ENCODE measurements at regions not wholly inside any gene's neighbourhood (a gene's known extent, or its start where the extent isn't known, plus 50 kb on each side); places are given as distances from the start of the nearest gene placed in this dataset.

DNA sequence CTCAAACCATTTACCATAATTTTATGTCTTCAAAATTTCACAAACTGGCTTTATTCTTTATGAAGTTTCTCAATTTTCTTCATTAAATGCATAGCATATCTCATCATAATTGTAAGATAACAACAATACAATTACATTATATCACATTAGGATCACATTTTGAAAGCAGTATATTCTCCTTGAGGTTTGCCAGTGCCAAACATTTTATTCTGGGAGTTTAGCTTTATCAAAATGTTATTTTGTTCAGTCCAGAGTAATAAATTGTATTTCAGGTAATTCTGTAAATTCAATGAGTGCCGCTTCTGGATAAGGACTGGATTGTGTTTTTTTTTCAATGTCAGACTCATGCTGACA lies 234.6 kb upstream of the MIR17HG start:
- Histone ChIP-seq H3K27me3 (ENCODE audit: control insufficient read depth in 1 of 2, insufficient read depth in 2 of 2, low read length in 2 of 2) (peaks cover 0 to 4% of the 10 kb centered on the region in 2 donors), H3K36me3 (ENCODE audit: control insufficient read depth in 1 of 2, insufficient read depth in 2 of 2, low read length in 2 of 2) (no peaks in the 10 kb centered on the region), H3K9me3 (ENCODE audit: control insufficient read depth in 1 of 2, low read length in 2 of 2) (no peaks in the 10 kb centered on the region), H3K4me3 (ENCODE audit: low read depth in 1 of 2, low read length in 2 of 2) (no peak overlapping the region), H3K9ac (ENCODE audit: low read depth in 1 of 2, low read length in 2 of 2) (no peak overlapping the region), H3K4me1 (ENCODE audit: control insufficient read depth in 1 of 2, insufficient read depth in 2 of 2, low read length in 2 of 2) (no peaks in the 10 kb centered on the region), H3K27ac (ENCODE audit: low read depth, low read length) (no peak overlapping the region)

DNA sequence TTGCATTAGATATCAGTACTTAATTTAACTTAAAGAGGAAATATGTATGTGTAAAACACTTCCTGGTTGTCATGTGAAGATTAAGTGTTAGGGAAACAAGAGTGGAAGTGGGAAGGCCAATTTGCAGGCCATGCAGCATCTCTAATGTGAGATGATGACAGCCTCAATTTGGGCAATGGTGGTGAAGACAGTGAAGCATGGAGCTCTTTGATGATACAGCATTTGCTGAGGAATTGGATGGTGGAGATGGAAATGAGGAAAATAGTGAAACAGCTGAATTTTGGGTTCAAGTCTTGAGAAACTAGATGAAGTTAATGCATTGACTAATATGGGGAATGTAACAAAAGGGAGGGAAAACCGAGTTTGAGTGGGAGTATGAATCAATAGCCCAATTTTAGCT lies 231.7 kb upstream of the MIR17HG start:
- no peak overlapping the region for H3K4me3 ChIP-seq (ENCODE audit: low read depth in 1 of 2, low read length in 2 of 2)
- no peak overlapping the region for H3K27ac ChIP-seq (ENCODE audit: low read depth, low read length)
- H3K9ac ChIP-seq (ENCODE audit: low read depth in 1 of 2, low read length in 2 of 2) = no peak overlapping the region
- H3K4me1 ChIP-seq (ENCODE audit: control insufficient read depth in 1 of 2, insufficient read depth in 2 of 2, low read length in 2 of 2) = no peaks in the 10 kb centered on the region
- H3K27me3 ChIP-seq (ENCODE audit: control insufficient read depth in 1 of 2, insufficient read depth in 2 of 2, low read length in 2 of 2) = peaks cover 0 to 4% of the 10 kb centered on the region in 2 donors
- H3K9me3 ChIP-seq (ENCODE audit: control insufficient read depth in 1 of 2, low read length in 2 of 2) = no peaks in the 10 kb centered on the region
- no peaks in the 10 kb centered on the region for H3K36me3 ChIP-seq (ENCODE audit: control insufficient read depth in 1 of 2, insufficient read depth in 2 of 2, low read length in 2 of 2)

- Histone ChIP-seq H3K4me1 (ENCODE audit: control insufficient read depth in 1 of 2, insufficient read depth in 2 of 2, low read length in 2 of 2) (no peaks in the 10 kb centered on the region), H3K9ac (ENCODE audit: low read depth in 1 of 2, low read length in 2 of 2) (no peak overlapping the region), H3K27ac (ENCODE audit: low read depth, low read length) (no peak overlapping the region), H3K9me3 (ENCODE audit: control insufficient read depth in 1 of 2, low read length in 2 of 2) (no peaks in the 10 kb centered on the region), H3K36me3 (ENCODE audit: control insufficient read depth in 1 of 2, insufficient read depth in 2 of 2, low read length in 2 of 2) (no peaks in the 10 kb centered on the region), H3K27me3 (ENCODE audit: control insufficient read depth in 1 of 2, insufficient read depth in 2 of 2, low read length in 2 of 2) (peaks cover 0 to 1% of the 10 kb centered on the region in 2 donors), H3K4me3 (ENCODE audit: low read depth in 1 of 2, low read length in 2 of 2) (no peak overlapping the region)
These were observed 230.1 kb upstream of the MIR17HG start for GRCh38 chr13:91117351-91117750.

GRCh38 chr13:91119643-91120042 lies 227.8 kb upstream of the MIR17HG start:
- H3K27ac ChIP-seq (ENCODE audit: low read depth, low read length) = no peak overlapping the region
- no peaks in the 10 kb centered on the region for H3K36me3 ChIP-seq (ENCODE audit: control insufficient read depth in 1 of 2, insufficient read depth in 2 of 2, low read length in 2 of 2)
- no peaks in the 10 kb centered on the region for H3K9me3 ChIP-seq (ENCODE audit: control insufficient read depth in 1 of 2, low read length in 2 of 2)
- no peak overlapping the region for H3K9ac ChIP-seq (ENCODE audit: low read depth in 1 of 2, low read length in 2 of 2)
- no peak overlapping the region for H3K4me3 ChIP-seq (ENCODE audit: low read depth in 1 of 2, low read length in 2 of 2)
- H3K27me3 ChIP-seq (ENCODE audit: control insufficient read depth in 1 of 2, insufficient read depth in 2 of 2, low read length in 2 of 2) = no peaks in the 10 kb centered on the region
- no peaks in the 10 kb centered on the region for H3K4me1 ChIP-seq (ENCODE audit: control insufficient read depth in 1 of 2, insufficient read depth in 2 of 2, low read length in 2 of 2)

GRCh38 chr13:91122766-91123165 lies 224.7 kb upstream of the MIR17HG start:
- Histone ChIP-seq H3K9ac (ENCODE audit: low read depth in 1 of 2, low read length in 2 of 2) (no peak overlapping the region), H3K4me3 (ENCODE audit: low read depth in 1 of 2, low read length in 2 of 2) (no peak overlapping the region), H3K4me1 (ENCODE audit: control insufficient read depth in 1 of 2, insufficient read depth in 2 of 2, low read length in 2 of 2) (no peaks in the 10 kb centered on the region), H3K27me3 (ENCODE audit: control insufficient read depth in 1 of 2, insufficient read depth in 2 of 2, low read length in 2 of 2) (no peaks in the 10 kb centered on the region), H3K27ac (ENCODE audit: low read depth, low read length) (no peak overlapping the region), H3K9me3 (ENCODE audit: control insufficient read depth in 1 of 2, low read length in 2 of 2) (no peaks in the 10 kb centered on the region), H3K36me3 (ENCODE audit: control insufficient read depth in 1 of 2, insufficient read depth in 2 of 2, low read length in 2 of 2) (no peaks in the 10 kb centered on the region)

- no peak overlapping the region for H3K9ac ChIP-seq (ENCODE audit: low read depth in 1 of 2, low read length in 2 of 2)
- H3K4me3 ChIP-seq (ENCODE audit: low read depth in 1 of 2, low read length in 2 of 2) = no peak overlapping the region
- H3K4me1 ChIP-seq (ENCODE audit: control insufficient read depth in 1 of 2, insufficient read depth in 2 of 2, low read length in 2 of 2) = no peaks in the 10 kb centered on the region
- H3K36me3 ChIP-seq (ENCODE audit: control insufficient read depth in 1 of 2, insufficient read depth in 2 of 2, low read length in 2 of 2) = no peaks in the 10 kb centered on the region
- H3K27ac ChIP-seq (ENCODE audit: low read depth, low read length) = no peak overlapping the region
- H3K27me3 ChIP-seq (ENCODE audit: control insufficient read depth in 1 of 2, insufficient read depth in 2 of 2, low read length in 2 of 2) = peaks cover 0 to 5% of the 10 kb centered on the region in 2 donors
- H3K9me3 ChIP-seq (ENCODE audit: control insufficient read depth in 1 of 2, low read length in 2 of 2) = no peaks in the 10 kb centered on the region
These were observed 223.9 kb upstream of the MIR17HG start for GRCh38 chr13:91123456-91124127.

GRCh38 chr13:91126806-91127205 lies 220.7 kb upstream of the MIR17HG start:
- Histone ChIP-seq H3K27ac (ENCODE audit: low read depth, low read length) (no peak overlapping the region), H3K36me3 (ENCODE audit: control insufficient read depth in 1 of 2, insufficient read depth in 2 of 2, low read length in 2 of 2) (no peaks in the 10 kb centered on the region)

GRCh38 chr13:91127995-91128394 lies 219.5 kb upstream of the MIR17HG start:
- Histone ChIP-seq H3K4me1 (ENCODE audit: control insufficient read depth in 1 of 2, insufficient read depth in 2 of 2, low read length in 2 of 2) (no peaks in the 10 kb centered on the region), H3K27me3 (ENCODE audit: control insufficient read depth in 1 of 2, insufficient read depth in 2 of 2, low read length in 2 of 2) (peaks cover 0 to 8% of the 10 kb centered on the region in 2 donors), H3K4me3 (ENCODE audit: low read depth in 1 of 2, low read length in 2 of 2) (no peak overlapping the region), H3K36me3 (ENCODE audit: control insufficient read depth in 1 of 2, insufficient read depth in 2 of 2, low read length in 2 of 2) (no peaks in the 10 kb centered on the region), H3K27ac (ENCODE audit: low read depth, low read length) (no peak overlapping the region), H3K9me3 (ENCODE audit: control insufficient read depth in 1 of 2, low read length in 2 of 2) (no peaks in the 10 kb centered on the region), H3K9ac (ENCODE audit: low read depth in 1 of 2, low read length in 2 of 2) (no peak overlapping the region)

More at GRCh38 chr13:91126806-91127205, 220.7 kb upstream of the MIR17HG start:
- peaks cover 0 to 8% of the 10 kb centered on the region in 2 donors for H3K27me3 ChIP-seq (ENCODE audit: control insufficient read depth in 1 of 2, insufficient read depth in 2 of 2, low read length in 2 of 2)
- H3K9ac ChIP-seq (ENCODE audit: low read depth in 1 of 2, low read length in 2 of 2) = no peak overlapping the region
- H3K9me3 ChIP-seq (ENCODE audit: control insufficient read depth in 1 of 2, low read length in 2 of 2) = no peaks in the 10 kb centered on the region
- H3K4me3 ChIP-seq (ENCODE audit: low read depth in 1 of 2, low read length in 2 of 2) = no peak overlapping the region
- no peaks in the 10 kb centered on the region for H3K4me1 ChIP-seq (ENCODE audit: control insufficient read depth in 1 of 2, insufficient read depth in 2 of 2, low read length in 2 of 2)

GRCh38 chr13:91132381-91132780 lies 215.1 kb upstream of the MIR17HG start:
- Histone ChIP-seq H3K27me3 (ENCODE audit: control insufficient read depth in 1 of 2, insufficient read depth in 2 of 2, low read length in 2 of 2) (peaks cover 0 to 8% of the 10 kb centered on the region in 2 donors), H3K4me1 (ENCODE audit: control insufficient read depth in 1 of 2, insufficient read depth in 2 of 2, low read length in 2 of 2) (peaks cover 0 to 12% of the 10 kb centered on the region in 2 donors), H3K36me3 (ENCODE audit: control insufficient read depth in 1 of 2, insufficient read depth in 2 of 2, low read length in 2 of 2) (no peaks in the 10 kb centered on the region), H3K27ac (ENCODE audit: low read depth, low read length) (no peak overlapping the region), H3K9ac (ENCODE audit: low read depth in 1 of 2, low read length in 2 of 2) (no peak overlapping the region), H3K9me3 (ENCODE audit: control insufficient read depth in 1 of 2, low read length in 2 of 2) (no peaks in the 10 kb centered on the region), H3K4me3 (ENCODE audit: low read depth in 1 of 2, low read length in 2 of 2) (no peak overlapping the region)

DNA sequence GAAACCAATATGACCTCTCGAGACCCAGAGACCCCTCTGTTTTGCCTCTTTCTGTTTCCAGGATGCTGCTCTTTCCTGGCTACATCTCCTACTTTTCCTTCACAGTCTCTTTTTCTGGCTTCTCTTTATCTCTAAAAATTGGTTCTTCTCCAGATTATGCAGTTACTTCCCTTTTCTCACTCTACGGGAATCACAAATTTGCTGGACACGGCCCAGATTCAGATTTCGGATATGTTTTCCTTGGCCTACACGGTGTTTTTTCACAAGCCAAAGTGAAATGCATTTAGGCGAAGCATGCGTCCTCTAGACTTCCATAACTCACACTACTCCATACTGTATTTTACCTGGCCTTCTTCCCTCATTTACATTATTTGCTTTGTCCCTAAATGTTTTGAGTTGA lies 214.7 kb upstream of the MIR17HG start:
- Histone ChIP-seq H3K27me3 (ENCODE audit: control insufficient read depth in 1 of 2, insufficient read depth in 2 of 2, low read length in 2 of 2) (peaks cover 0 to 8% of the 10 kb centered on the region in 2 donors), H3K4me1 (ENCODE audit: control insufficient read depth in 1 of 2, insufficient read depth in 2 of 2, low read length in 2 of 2) (peaks cover 0 to 12% of the 10 kb centered on the region in 2 donors), H3K4me3 (ENCODE audit: low read depth in 1 of 2, low read length in 2 of 2) (no peak overlapping the region), H3K9me3 (ENCODE audit: control insufficient read depth in 1 of 2, low read length in 2 of 2) (no peaks in the 10 kb centered on the region), H3K36me3 (ENCODE audit: control insufficient read depth in 1 of 2, insufficient read depth in 2 of 2, low read length in 2 of 2) (no peaks in the 10 kb centered on the region), H3K9ac (ENCODE audit: low read depth in 1 of 2, low read length in 2 of 2) (no peak overlapping the region), H3K27ac (ENCODE audit: low read depth, low read length) (no peak overlapping the region)
